HepG2 (cell line): ENCODE measurements at regions not wholly inside any gene's neighbourhood (a gene's known extent, or its start where the extent isn't known, plus 50 kb on each side); places are given as distances from the start of the nearest gene placed in this dataset.

Experiments
- ATAC-seq: fragments of 200-7000 bp; cut with Tn5 transposase; 3 replicates; pipeline ENCODE4 v1.9.1; 2020; ENCODE audit warnings: mild to moderate bottlenecking, moderate library complexity
- BruUV-seq: library from RNA; stranded (reverse); fragments of 400-500 nt; replicated peaks from 2 replicates; lab custom pipeline; 2021; lab: Mats Ljungman, UMichigan
- CTCF ChIA-PET: fragments of 300-600 bp; formaldehyde crosslinking; extraction: SDS; loops from one replicate; lab custom pipeline; 2021; ENCODE audit warnings: low total read pairs, inconsistent platforms, low intra/inter-chr PET ratio; lab: Yijun Ruan, JAX
- POLR2A ChIA-PET: fragments of 350-600 bp; sonication (Branson Sonifier 250); formaldehyde crosslinking; loops from one replicate; lab custom pipeline; 2020; ENCODE audit warnings: antibody characterized with exemption, inconsistent platforms; lab: Yijun Ruan, JAX
- DNase-seq: peaks from one replicate; pipeline ENCODE4 v3.0.0-alpha.2; 2015; ENCODE audit warnings: low spot score
- FAIRE-seq: peaks from 3 replicates; lab custom pipeline; 2011; peaks lifted over from hg19 to GRCh38; lab: Jason Lieb, UNC
- H2AFZ ChIP-seq: one replicate; pipeline ENCODE4 v1.6.1; 2011; ENCODE audit warnings: low read length, inconsistent platforms
- H3K27ac ChIP-seq: fragments of 300-600 bp; 3 replicates; pipeline ENCODE4 v1.8.0; 2011; ENCODE audit warnings: mixed run types, mild to moderate bottlenecking, mixed read lengths, low read length, inconsistent platforms; ENCODE audit not compliant: insufficient read depth; ENCODE audit errors: extremely low read length
- H3K27me3 ChIP-seq, 2 experiments: fragments of 200-600 bp in 1 of 2; 2 replicates in 1 of 2; 3 replicates in 1 of 2; pipeline versions ENCODE4 v1.6.0 to v1.8.0; 2011; ENCODE audit warnings: low read length in 2 of 2, mild to moderate bottlenecking in 2 of 2, moderate library complexity in 2 of 2, inconsistent platforms in 1 of 2; ENCODE audit not compliant: insufficient read depth in 2 of 2, control insufficient read depth in 1 of 2
- H3K36me3 ChIP-seq, 2 experiments: fragments of 200-600 bp in 1 of 2; replicated peaks in 1 of 2; 2 replicates in 1 of 2; 3 replicates in 1 of 2; pipeline versions ENCODE4 v1.5.1 to v1.8.0; 2011; ENCODE audit warnings: low read length in 2 of 2, inconsistent platforms in 1 of 2; ENCODE audit not compliant: insufficient read depth in 2 of 2, control insufficient read depth in 1 of 2
- H3K4me1 ChIP-seq: 2 replicates; pipeline ENCODE4 v1.5.1; 2012; ENCODE audit warnings: low read length, inconsistent platforms; ENCODE audit not compliant: insufficient read depth
- H3K4me2 ChIP-seq: 2 replicates; pipeline ENCODE4 v1.6.0; 2011; ENCODE audit warnings: low read depth, low read length, inconsistent platforms
- H3K4me3 ChIP-seq, 3 experiments: fragments of 200-600 bp in 1 of 3; sonication (generic), shearing (Covaris generic) in 1 of 3; replicated peaks in 1 of 3; 2 replicates each; pipeline ENCODE4 v1.5.1; 2011 to 2016; ENCODE audit warnings: low read length in 3 of 3, inconsistent platforms in 2 of 3, low read depth in 2 of 3, mild to moderate bottlenecking in 2 of 3, control low read depth in 1 of 3, mixed read lengths in 1 of 3; ENCODE audit not compliant: insufficient read depth in 1 of 3
- H3K79me2 ChIP-seq: one replicate; pipeline ENCODE4 v1.6.1; 2011; ENCODE audit warnings: low read length, inconsistent platforms; ENCODE audit not compliant: insufficient read depth
- H3K9ac ChIP-seq: 2 replicates; pipeline ENCODE4 v1.6.0; 2011; ENCODE audit warnings: mild to moderate bottlenecking, low read depth, low read length, inconsistent platforms; ENCODE audit not compliant: insufficient read depth
- H3K9me3 ChIP-seq: 2 replicates; pipeline ENCODE4 v1.5.1; 2012; ENCODE audit warnings: mild to moderate bottlenecking, low read length
- H4K20me1 ChIP-seq: 2 replicates; pipeline ENCODE4 v1.6.0; 2011; ENCODE audit warnings: inconsistent platforms, mild to moderate bottlenecking, low read length, moderate library complexity; ENCODE audit not compliant: insufficient read depth
- BRF2 ChIP-seq: sonication (generic); formaldehyde crosslinking; IDR thresholded peaks from 2 replicates; pipeline ENCODE4 v1.8.1; 2022; ENCODE audit warnings: mild to moderate bottlenecking, missing genetic modification reagents
- GMEB1 ChIP-seq: sonication (generic); formaldehyde crosslinking; IDR thresholded peaks from 2 replicates; pipeline ENCODE4 v1.5.1; 2020; ENCODE audit warnings: missing genetic modification reagents, mild to moderate bottlenecking, borderline replicate concordance
- ZNF280B ChIP-seq: sonication (generic); formaldehyde crosslinking; IDR thresholded peaks from 2 replicates; pipeline ENCODE4 v1.5.0; 2020; ENCODE audit warnings: missing genetic modification reagents, mild to moderate bottlenecking, borderline replicate concordance
- ZNF597 ChIP-seq: sonication (generic); formaldehyde crosslinking; IDR thresholded peaks from 2 replicates; pipeline ENCODE4 v1.5.0; 2020; ENCODE audit warnings: missing genetic modification reagents
- WGBS: methylation state at CpG from one replicate; pipeline ENCODE4 v1.1.6; 2017; ENCODE audit warnings: low lambda C conversion rate; 5-methylcytosine and 5-hydroxymethylcytosine counted together
- in situ Hi-C: cut with HindIII; loops from 2 replicates; pipeline ENCODE4 v1.10.0; 2017; ENCODE audit warnings: low pct_unique_long_range_greater_than_20kb; ENCODE audit not compliant: extremely low pct_ligation_motif_present
- intact Hi-C: fragments of 100-400 bp; cut with micrococcal nuclease; formaldehyde crosslinking; loops from one replicate; pipeline ENCODE4 v1.10.0; 2022; ENCODE audit not compliant: unreplicated experiment

- ChIA-PET CTCF (no interaction called here), POLR2A (no interaction called here)
- H4K20me1 ChIP-seq: no peaks in the 10 kb centered on the region
- ATAC-seq (no peak), FAIRE-seq (no peak), DNase-seq (no peak)
- no peak for TF ChIP-seq ZNF597 (CRISPR knock-in tag)
- no peak for TF ChIP-seq BRF2 (CRISPR knock-in tag)
- TF ChIP-seq GMEB1 (CRISPR knock-in tag): no peak
- TF ChIP-seq ZNF280B (CRISPR knock-in tag): no peak
- no peak overlapping the region for H3K27ac ChIP-seq
- no peaks in the 10 kb centered on the region for H3K79me2 ChIP-seq
- H3K36me3 ChIP-seq: no peaks in the 10 kb centered on the region
- H3K9me3 ChIP-seq: no peaks in the 10 kb centered on the region
- in situ Hi-C loops (no loop called here), intact Hi-C loops (no loop called here)
- no peaks in the 10 kb centered on the region for H3K27me3 ChIP-seq
- H3K4me3 ChIP-seq: no peak overlapping the region
- no peak overlapping the region for H3K4me2 ChIP-seq
- H3K4me1 ChIP-seq: no peaks in the 10 kb centered on the region
- WGBS: 33% methylated on average over 1 of the region's 1 CpG
- H2AFZ ChIP-seq: no peak overlapping the region
- no peak overlapping the region for H3K9ac ChIP-seq
- no TSS peak for BruUV-seq
Measured at GRCh38 chr5:109506556-109506955, 96.8 kb upstream of the PJA2 start.
